Psoas muscle (tissue), 7 donors: ENCODE measurements at regions not wholly inside any gene's neighbourhood (a gene's known extent, or its start where the extent isn't known, plus 50 kb on each side); places are given as distances from the start of the nearest gene placed in this dataset.

Experiments used
- ATAC-seq, 4 donors: fragments of 200-7000 bp; cut with Tn5 transposase; one replicate each; pipeline ENCODE4 v1.9.1; 2020; ENCODE audit warnings: moderate library complexity in 3 of 4, mild to moderate bottlenecking in 2 of 4
- DNase-seq, 2 donors: peaks; one replicate each; pipeline ENCODE4 v3.0.0-alpha.2; 2020
- H3K27ac ChIP-seq: fragments of 200-600 bp; one replicate; pipeline ENCODE4 v1.8.0; 2022
- H3K27me3 ChIP-seq, 3 donors: fragments of 200-600 bp in 1 of 3; one replicate each; pipeline versions ENCODE4 v1.6.1 to v1.8.0; 2013 to 2022; ENCODE audit warnings: low read length in 2 of 3, mild to moderate bottlenecking in 2 of 3, moderate library complexity in 1 of 3; ENCODE audit not compliant: insufficient read depth in 3 of 3
- H3K36me3 ChIP-seq, 2 donors: fragments of 200-600 bp in 1 of 2; one replicate each; pipeline versions ENCODE4 v1.6.1 to v1.8.0; 2013 to 2022; ENCODE audit warnings: low read depth in 1 of 2, mild to moderate bottlenecking in 1 of 2, moderate library complexity in 1 of 2; ENCODE audit not compliant: insufficient read depth in 1 of 2
- H3K4me1 ChIP-seq: fragments of 200-600 bp; one replicate; pipeline ENCODE4 v1.8.0; 2022
- H3K4me3 ChIP-seq: fragments of 200-600 bp; one replicate; pipeline ENCODE4 v1.8.0; 2022; ENCODE audit warnings: mild to moderate bottlenecking
- H3K9me3 ChIP-seq: fragments of 200-600 bp; one replicate; pipeline ENCODE4 v1.8.0; 2022
- CTCF ChIP-seq: fragments of 200-600 bp; IDR thresholded peaks from one replicate; pipeline ENCODE4 v1.8.0; 2022; ENCODE audit warnings: antibody characterized with exemption
- WGBS, 3 donors: extraction: QIAGEN DNeasy Blood & Tissue Kit; methylation state at CpG; one replicate each; pipeline versions ENCODE4 v1.1.6 to v1.1.7; 2013; 5-methylcytosine and 5-hydroxymethylcytosine counted together
- intact Hi-C, 2 donors: fragments of 100-400 bp; cut with DNase I; formaldehyde crosslinking; loops; one replicate each; pipeline versions ENCODE4 v1.11.0 to v1.14.2; 2022
- donor health status: healthy with polysubstance abuse.
- donor health status: DM: no; HTN: no; CAD: no; lungs with moderate emphysema.
- donor health status: Bipolar disorder and iron deficiency.
- donor health status: healthy.
- donor health status: DM: yes; HTN: yes; CAD: no.
- donor health status: DM: no; HTN: no; CAD: no.
- donor health status: DM: yes; HTN: yes; CAD: no.

GRCh38 chrX:40201329-40201885 is 103.6 kb upstream of the BCOR start:
- no peak for DNase-seq

GRCh38 chrX:40199704-40200103 is 101.9 kb upstream of the BCOR start:
- no peak for DNase-seq
- Histone ChIP-seq H3K27me3 (peaks cover 0 to 9% (median 0%) of the 10 kb centered on the region in 3 donors), H3K4me1 (no peaks in the 10 kb centered on the region), H3K36me3 (no peaks in the 10 kb centered on the region), H3K9me3 (no peaks in the 10 kb centered on the region), H3K27ac (no peak overlapping the region), H3K4me3 (no peak overlapping the region)
- intact Hi-C loops, result no loop called here
- no peak for ATAC-seq
- 57 to 60% (median 57%) methylated on average over 7 of the region's 7 CpGs for WGBS, 3 donors
- no peak for TF ChIP-seq CTCF

More at GRCh38 chrX:40201329-40201885, 103.6 kb upstream of the BCOR start:
- intact Hi-C loops, result no loop called here
- Histone ChIP-seq H3K4me3 (no peak overlapping the region), H3K27me3 (peaks cover 0 to 13% (median 0%) of the 10 kb centered on the region in 3 donors), H3K36me3 (no peaks in the 10 kb centered on the region), H3K9me3 (no peaks in the 10 kb centered on the region), H3K4me1 (no peaks in the 10 kb centered on the region), H3K27ac (no peak overlapping the region)
- 77 to 97% (median 89%) methylated on average over 3 of the region's 3 CpGs for WGBS, 3 donors
- no peak for ATAC-seq
- TF ChIP-seq CTCF, result no peak

- intact Hi-C loops, result no loop called here
- Histone ChIP-seq H3K4me3 (no peak overlapping the region), H3K4me1 (no peaks in the 10 kb centered on the region), H3K27ac (no peak overlapping the region), H3K36me3 (no peaks in the 10 kb centered on the region), H3K9me3 (no peaks in the 10 kb centered on the region), H3K27me3 (peaks cover 0 to 7% (median 0%) of the 10 kb centered on the region in 3 donors)
- no peak for TF ChIP-seq CTCF
- ATAC-seq, result no peak
- DNase-seq, result no peak
- 73 to 95% (median 89%) methylated on average over 6 of the region's 6 CpGs for WGBS, 3 donors
Observed at GRCh38 chrX:40197071-40197470, 99.3 kb upstream of the BCOR start.

- WGBS, 3 donors, result 88 to 100% (median 93%) methylated on average over 1 of the region's 1 CpG
- intact Hi-C loops, result no loop called here
Observed at GRCh38 chrX:40195368-40195767, 97.6 kb upstream of the BCOR start.

More at GRCh38 chrX:40195368-40195767, 97.6 kb upstream of the BCOR start:
- Histone ChIP-seq H3K27ac (no peak overlapping the region), H3K36me3 (no peaks in the 10 kb centered on the region), H3K4me1 (no peaks in the 10 kb centered on the region), H3K4me3 (no peak overlapping the region), H3K9me3 (no peaks in the 10 kb centered on the region), H3K27me3 (peaks cover 0 to 12% (median 0%) of the 10 kb centered on the region in 3 donors)
- no peak for ATAC-seq
- no peak for DNase-seq
- no peak for TF ChIP-seq CTCF
